ENCODE measurements at regions not wholly inside any gene's neighbourhood (a gene's known extent, or its start where the extent isn't known, plus 50 kb on each side); places are given as distances from the start of the nearest gene placed in this dataset.
"Not testable (repeated sequence)": the region's sequence is repeated elsewhere in the genome, so short reads cannot be mapped to it uniquely, and the experiment has no call there.

DNA sequence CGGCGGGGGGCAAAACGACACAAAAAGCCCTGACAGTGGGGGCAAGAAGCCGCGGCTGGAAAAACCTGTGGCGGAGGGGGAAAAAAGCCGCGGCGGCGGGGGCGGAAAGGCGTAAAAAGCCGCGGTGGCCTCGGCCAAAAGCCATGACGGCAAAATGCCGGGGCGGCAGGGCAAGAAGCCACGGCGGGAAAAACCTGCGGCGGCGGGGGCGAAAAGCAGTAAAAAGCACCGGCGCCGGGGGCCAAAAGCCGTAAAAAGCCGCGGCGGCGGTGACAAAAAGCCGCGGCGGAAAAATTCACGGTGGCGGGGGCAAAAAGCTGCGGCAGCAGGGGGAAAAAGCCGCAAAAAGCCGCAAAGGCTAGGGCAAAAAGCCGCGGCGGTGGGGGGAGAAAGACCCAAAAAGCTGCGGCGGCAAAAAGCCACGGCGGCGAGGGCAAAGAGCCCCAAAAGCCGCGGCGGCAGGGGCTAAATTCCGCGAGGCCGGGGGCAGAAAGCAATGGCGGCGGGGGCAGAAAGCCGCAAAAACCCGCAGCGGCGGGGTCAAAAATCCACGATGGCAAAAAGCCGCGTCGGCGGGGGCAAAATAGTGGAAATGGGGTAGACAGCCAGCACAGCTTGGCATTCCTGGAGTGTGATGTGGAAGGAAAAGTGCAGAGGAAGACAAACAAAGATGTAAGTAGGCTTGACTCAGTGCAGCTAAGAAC, 167.5 kb upstream of the TP53TG3D start:
- H4K8ac ChIP-seq (ENCODE audit: extremely low read depth, insufficient read depth, low read length); H2AFZ ChIP-seq (ENCODE audit: low read length); H2BK120ac ChIP-seq (replicated peaks; ENCODE audit: low read depth, low read length); H2BK15ac ChIP-seq (ENCODE audit: low read length); H3K27ac ChIP-seq (ENCODE audit: low read depth, low read length); H2BK12ac ChIP-seq (ENCODE audit: low read depth, low read length); FAIRE-seq; H4K91ac ChIP-seq (replicated peaks; ENCODE audit: insufficient read length, low read length); H3K36me3 ChIP-seq (ENCODE audit: control insufficient read depth in 2 of 4, insufficient read depth in 4 of 4, low read length in 3 of 4); H3K4me2 ChIP-seq (ENCODE audit: insufficient read depth in 1 of 2, low read depth in 2 of 2, low read length in 2 of 2); H4K20me1 ChIP-seq (replicated peaks in 1 of 2; ENCODE audit: control insufficient read depth in 1 of 2, insufficient read depth in 2 of 2, low read length in 2 of 2); H2BK5ac ChIP-seq (ENCODE audit: low read depth, low read length); H3K79me1 ChIP-seq (ENCODE audit: low read depth, low read length); H3K18ac ChIP-seq (ENCODE audit: extremely low read depth, low read length); H3K14ac ChIP-seq (ENCODE audit: insufficient read length); H3K79me2 ChIP-seq (ENCODE audit: control insufficient read depth in 1 of 2, insufficient read depth in 2 of 2, low read length in 2 of 2); H4K5ac ChIP-seq (ENCODE audit: insufficient read length, low read depth, low read length); H3K23me2 ChIP-seq (ENCODE audit: low read depth, low read length); H2AK5ac ChIP-seq (ENCODE audit: low read depth, low read length); H3K4ac ChIP-seq (replicated peaks; ENCODE audit: insufficient read length, low read depth, low read length); H3K27me3 ChIP-seq (replicated peaks in 1 of 4; ENCODE audit: control insufficient read depth in 3 of 4, extremely low read depth in 1 of 4, insufficient read depth in 3 of 4, low read length in 3 of 4); H3K4me3 ChIP-seq (ENCODE audit: extremely low read depth in 1 of 4, insufficient read depth in 2 of 4, low read depth in 3 of 4, low read length in 4 of 4); H3K4me1 ChIP-seq (replicated peaks in 1 of 4; ENCODE audit: control insufficient read depth in 3 of 4, insufficient read depth in 4 of 4, low read length in 3 of 4); POLR2A ChIA-PET (ENCODE audit: partially characterized antibody); DNase-seq (ENCODE audit: low read depth in 1 of 2, low spot score in 2 of 2); H3K23ac ChIP-seq (ENCODE audit: insufficient read length); H2BK20ac ChIP-seq (ENCODE audit: low read length); CTCF ChIA-PET (ENCODE audit: partially characterized antibody); H3K9ac ChIP-seq (replicated peaks in 1 of 4; ENCODE audit: extremely low read depth in 1 of 4, low read depth in 3 of 4, low read length in 3 of 4); H3K56ac ChIP-seq (replicated peaks; ENCODE audit: insufficient read length, low read depth, low read length): not testable (repeated sequence)
- WGBS, 2 experiments (ENCODE audit: extremely low coverage in 1 of 2, insufficient coverage in 1 of 2, insufficient read length in 1 of 2, insufficient replicate concordance in 2 of 2, low coverage in 1 of 2, low lambda C conversion rate in 2 of 2, missing lambda C conversion rate in 1 of 2), result 100% methylated on average over 2 of the region's 65 CpGs; no CpG with 5 or more reads in 1 of the 2 experiments
- peaks cover 0 to 16% of the 10 kb centered on the region in 2 experiments; a peak in 1 of 4 replicates for H3K9me3 ChIP-seq (ENCODE audit: insufficient read depth in 2 of 2, low read depth in 1 of 2, low read length in 1 of 2)

- H3K4ac ChIP-seq (replicated peaks; ENCODE audit: insufficient read length, low read depth, low read length); CTCF ChIA-PET (ENCODE audit: partially characterized antibody); H4K20me1 ChIP-seq (replicated peaks in 1 of 2; ENCODE audit: control insufficient read depth in 1 of 2, insufficient read depth in 2 of 2, low read length in 2 of 2); H3K56ac ChIP-seq (replicated peaks; ENCODE audit: insufficient read length, low read depth, low read length); H3K79me1 ChIP-seq (ENCODE audit: low read depth, low read length); H4K91ac ChIP-seq (replicated peaks; ENCODE audit: insufficient read length, low read length); H2BK20ac ChIP-seq (ENCODE audit: low read length); H3K9ac ChIP-seq (replicated peaks in 1 of 4; ENCODE audit: extremely low read depth in 1 of 4, low read depth in 3 of 4, low read length in 3 of 4); FAIRE-seq; H4K5ac ChIP-seq (ENCODE audit: insufficient read length, low read depth, low read length); H3K18ac ChIP-seq (ENCODE audit: extremely low read depth, low read length); H3K79me2 ChIP-seq (ENCODE audit: control insufficient read depth in 1 of 2, insufficient read depth in 2 of 2, low read length in 2 of 2); H3K4me3 ChIP-seq (ENCODE audit: extremely low read depth in 1 of 4, insufficient read depth in 2 of 4, low read depth in 3 of 4, low read length in 4 of 4); H3K36me3 ChIP-seq (ENCODE audit: control insufficient read depth in 2 of 4, insufficient read depth in 4 of 4, low read length in 3 of 4); DNase-seq (ENCODE audit: low read depth in 1 of 2, low spot score in 2 of 2); H3K4me2 ChIP-seq (ENCODE audit: insufficient read depth in 1 of 2, low read depth in 2 of 2, low read length in 2 of 2); H2AFZ ChIP-seq (ENCODE audit: low read length); H2AK5ac ChIP-seq (ENCODE audit: low read depth, low read length); H2BK12ac ChIP-seq (ENCODE audit: low read depth, low read length); H3K23ac ChIP-seq (ENCODE audit: insufficient read length); H3K4me1 ChIP-seq (replicated peaks in 1 of 4; ENCODE audit: control insufficient read depth in 3 of 4, insufficient read depth in 4 of 4, low read length in 3 of 4); H2BK120ac ChIP-seq (replicated peaks; ENCODE audit: low read depth, low read length); H2BK15ac ChIP-seq (ENCODE audit: low read length); H3K27ac ChIP-seq (ENCODE audit: low read depth, low read length); H3K14ac ChIP-seq (ENCODE audit: insufficient read length); H2BK5ac ChIP-seq (ENCODE audit: low read depth, low read length); H3K23me2 ChIP-seq (ENCODE audit: low read depth, low read length); H4K8ac ChIP-seq (ENCODE audit: extremely low read depth, insufficient read depth, low read length); H3K27me3 ChIP-seq (replicated peaks in 1 of 4; ENCODE audit: control insufficient read depth in 3 of 4, extremely low read depth in 1 of 4, insufficient read depth in 3 of 4, low read length in 3 of 4); POLR2A ChIA-PET (ENCODE audit: partially characterized antibody): not testable (repeated sequence)
- WGBS, 2 experiments (ENCODE audit: extremely low coverage in 1 of 2, insufficient coverage in 1 of 2, insufficient read length in 1 of 2, insufficient replicate concordance in 2 of 2, low coverage in 1 of 2, low lambda C conversion rate in 2 of 2, missing lambda C conversion rate in 1 of 2), result no CpG with 5 or more reads among the region's 45 CpGs
- H3K9me3 ChIP-seq (ENCODE audit: insufficient read depth in 2 of 2, low read depth in 1 of 2, low read length in 1 of 2), result peaks cover 0 to 17% of the 10 kb centered on the region in 2 experiments; a peak in 1 of 4 replicates
Observed at GRCh38 chr16:32115562-32115961, 137.5 kb upstream of the TP53TG3D start.
